B cell (primary cell): ENCODE measurements at regions not wholly inside any gene's neighbourhood (a gene's known extent, or its start where the extent isn't known, plus 50 kb on each side); places are given as distances from the start of the nearest gene placed in this dataset.

Experiments used
- ATAC-seq: fragments of 200-7000 bp; cut with Tn5 transposase; one replicate; pipeline ENCODE4 v1.10.0; 2021; ENCODE audit warnings: low read depth, mild to moderate bottlenecking, moderate number of reproducible peaks, moderate library complexity
- CTCF ChIA-PET: fragments of 350-600 bp; sonication (Branson Sonifier 250); formaldehyde crosslinking; loops from one replicate; lab custom pipeline; 2021; ENCODE audit warnings: antibody characterized with exemption, inconsistent platforms; lab: Charles Lee
- POLR2A ChIA-PET: fragments of 350-600 bp; sonication (Branson Sonifier 250); formaldehyde crosslinking; loops from one replicate; lab custom pipeline; 2021; ENCODE audit warnings: antibody characterized with exemption; lab: Charles Lee
- DNase-seq: peaks from one replicate; pipeline ENCODE4 v3.0.0; 2013
- H2AFZ ChIP-seq: 2 replicates; pipeline ENCODE4 v1.6.1; 2012; ENCODE audit warnings: mild to moderate bottlenecking, low read depth, low read length; ENCODE audit not compliant: insufficient read depth, poor library complexity, severe bottlenecking
- H3K27ac ChIP-seq, 2 donors: 1 replicate in 1 of 2; 2 replicates in 1 of 2; pipeline ENCODE4 v1.5.1; 2012 to 2013; ENCODE audit warnings: low read length in 2 of 2, mild to moderate bottlenecking in 2 of 2, moderate library complexity in 1 of 2
- H3K27me3 ChIP-seq, 4 experiments: fragments of 200-600 bp in 1 of 4; sonication (generic) in 1 of 4; replicated peaks in 1 of 4; 1 replicate in 2 of 4; 2 replicates in 2 of 4; pipeline versions ENCODE4 v1.6.1 to v1.7.0; 2013 to 2016; ENCODE audit warnings: low read length in 3 of 4, mild to moderate bottlenecking in 2 of 4, mixed read lengths in 1 of 4, moderate library complexity in 1 of 4; ENCODE audit not compliant: insufficient read depth in 4 of 4, control insufficient read depth in 3 of 4; ENCODE audit errors: control extremely low read depth in 1 of 4
- H3K36me3 ChIP-seq, 2 experiments: replicated peaks in 1 of 2; 1 replicate in 1 of 2; 2 replicates in 1 of 2; pipeline versions ENCODE4 v1.6.1 to v1.7.1; 2013; ENCODE audit warnings: low read length in 1 of 2; ENCODE audit not compliant: insufficient read depth in 2 of 2, control insufficient read depth in 1 of 2; ENCODE audit errors: control extremely low read depth in 1 of 2, extremely low read depth in 1 of 2
- H3K4me1 ChIP-seq, 2 donors: fragments of 200-600 bp in 1 of 2; sonication (generic) in 1 of 2; 1 replicate in 1 of 2; 2 replicates in 1 of 2; pipeline versions ENCODE4 v1.5.1 to v1.6.1; 2013 to 2017; ENCODE audit warnings: low read length in 2 of 2; ENCODE audit not compliant: control insufficient read depth in 2 of 2, insufficient read depth in 2 of 2
- H3K4me2 ChIP-seq: replicated peaks from 2 replicates; pipeline ENCODE3; 2012; ENCODE audit warnings: mild to moderate bottlenecking, low read depth, low read length; ENCODE audit not compliant: poor library complexity, severe bottlenecking
- H3K4me3 ChIP-seq, 5 experiments: fragments of 200-600 bp in 1 of 5; sonication (generic) in 1 of 5; 1 replicate in 3 of 5; 2 replicates in 2 of 5; pipeline versions ENCODE4 v1.5.1 to v1.7.0; 2011 to 2016; ENCODE audit warnings: low read length in 4 of 5, mild to moderate bottlenecking in 4 of 5, low read depth in 2 of 5, control low read depth in 1 of 5, moderate library complexity in 1 of 5; ENCODE audit not compliant: insufficient read depth in 1 of 5; ENCODE audit errors: control extremely low read depth in 1 of 5, extremely low read depth in 1 of 5
- H3K79me2 ChIP-seq: fragments of 200-600 bp; sonication (generic); one replicate; pipeline ENCODE4 v1.6.0; 2016; ENCODE audit warnings: low read length; ENCODE audit not compliant: control insufficient read depth, insufficient read depth
- H3K9ac ChIP-seq: fragments of 200-600 bp; sonication (generic); 2 replicates; pipeline ENCODE4 v1.6.1; 2017; ENCODE audit warnings: mild to moderate bottlenecking, low read length, moderate library complexity
- H3K9me3 ChIP-seq, 3 donors: one replicate each; pipeline versions ENCODE4 v1.6.1 to v1.7.1; 2013; ENCODE audit warnings: low read length in 2 of 3; ENCODE audit not compliant: control insufficient read depth in 2 of 3, insufficient read depth in 1 of 3; ENCODE audit errors: control extremely low read depth in 1 of 3
- H4K20me1 ChIP-seq: 2 replicates; pipeline ENCODE4 v1.6.0; 2012; ENCODE audit warnings: mild to moderate bottlenecking, low read length; ENCODE audit not compliant: insufficient read depth, control insufficient read depth, poor library complexity, severe bottlenecking
- H3K27ac Mint-ChIP-seq: one replicate; pipeline ENCODE4 v1.8.0; 2021; ENCODE audit warnings: mixed read lengths
- H3K27me3 Mint-ChIP-seq: one replicate; pipeline ENCODE4 v1.8.0; 2021; ENCODE audit warnings: mixed read lengths
- H3K4me1 Mint-ChIP-seq: one replicate; pipeline ENCODE4 v1.8.0; 2021; ENCODE audit warnings: mixed read lengths
- H3K4me3 Mint-ChIP-seq: one replicate; pipeline ENCODE4 v1.8.0; 2021; ENCODE audit warnings: mixed read lengths
- H3K9me3 Mint-ChIP-seq: one replicate; pipeline ENCODE4 v1.8.0; 2022; ENCODE audit warnings: mixed read lengths; ENCODE audit not compliant: insufficient read depth
- CTCF ChIP-seq: fragments of 200-600 bp; IDR thresholded peaks from one replicate; pipeline ENCODE4 v1.8.0; 2022; ENCODE audit warnings: antibody characterized with exemption, mild to moderate bottlenecking
- EZH2 ChIP-seq: IDR thresholded peaks from 2 replicates; pipeline ENCODE4 v1.6.1; 2012; ENCODE audit warnings: borderline replicate concordance, low read depth, mild to moderate bottlenecking, moderate library complexity, low read length; ENCODE audit not compliant: insufficient read depth, poor library complexity, severe bottlenecking
- WGBS: methylation state at CpG from one replicate; pipeline ENCODE4 v1.1.5; 2013; ENCODE audit warnings: missing lambda C conversion rate; ENCODE audit not compliant: insufficient coverage; 5-methylcytosine and 5-hydroxymethylcytosine counted together
- intact Hi-C: fragments of 100-400 bp; cut with micrococcal nuclease; formaldehyde crosslinking; loops from one replicate; pipeline ENCODE4 v1.10.0; 2022

DNA sequence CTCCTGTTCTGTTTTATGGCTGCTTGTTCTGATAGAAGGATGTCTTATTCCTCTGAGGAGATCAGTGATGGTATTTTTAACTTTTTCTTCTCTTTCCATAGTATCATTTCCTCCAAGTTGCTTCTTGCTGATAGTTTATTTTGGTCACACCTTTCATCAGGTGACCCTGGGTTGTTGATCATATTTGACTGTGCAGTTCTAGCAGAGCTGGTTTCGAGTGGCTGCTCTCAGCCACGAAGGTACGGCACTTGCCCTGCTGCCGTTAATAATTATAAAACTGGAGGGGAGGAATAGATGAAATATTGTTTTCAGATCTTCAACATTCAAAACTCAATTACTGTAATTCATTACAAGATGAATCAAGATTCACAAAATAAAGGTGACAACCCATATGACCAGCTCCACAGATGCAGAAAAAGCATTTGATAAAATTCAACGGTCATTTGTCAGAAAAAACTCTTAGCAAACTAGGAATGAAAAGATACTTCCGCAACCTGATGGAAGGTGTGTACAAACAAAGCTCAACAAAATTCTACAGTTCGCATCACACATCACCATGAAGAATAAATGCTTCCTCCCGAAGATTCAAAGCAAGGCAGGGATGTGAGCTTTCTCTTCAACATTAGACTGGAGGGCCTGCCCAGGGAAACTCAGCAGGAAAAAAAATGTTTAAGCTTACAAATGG is 59.2 kb upstream of the RTL6 start:
- Mint-ChIP-seq H3K27me3 (peaks cover 25% of the 10 kb centered on the region), H3K4me3 (no peak overlapping the region), H3K4me1 (no peaks in the 10 kb centered on the region), H3K9me3 (no peaks in the 10 kb centered on the region), H3K27ac (no peak overlapping the region)
- POLR2A ChIA-PET, result no interaction called here
- Histone ChIP-seq H3K4me2 (no peak overlapping the region), H3K9me3 (no peaks in the 10 kb centered on the region), H2AFZ (no peak overlapping the region), H3K36me3 (no peaks in the 10 kb centered on the region), H3K4me1 (no peaks in the 10 kb centered on the region), H3K9ac (no peak overlapping the region), H3K4me3 (no peak overlapping the region), H3K27ac (no peak overlapping the region), H3K79me2 (no peaks in the 10 kb centered on the region), H4K20me1 (no peaks in the 10 kb centered on the region), H3K27me3 (peaks cover 0 to 3% (median 2%) of the 10 kb centered on the region in 4 experiments)
- no peak for TF ChIP-seq CTCF
- TF ChIP-seq EZH2, result no peak
- CTCF ChIA-PET, result no interaction called here
- DNase-seq (no peak), ATAC-seq (no peak)
- 100% methylated on average over 2 of the region's 8 CpGs for WGBS
- intact Hi-C loops, result no loop called here

- H3K27ac Mint-ChIP-seq, result no peak overlapping the region
- no peak overlapping the region for H3K4me2 ChIP-seq
- DNase-seq, result no peak
- no peak overlapping the region for H3K9ac ChIP-seq
- no peak overlapping the region for H3K4me3 Mint-ChIP-seq
- H3K27me3 Mint-ChIP-seq, result peaks cover 17% of the 10 kb centered on the region
- POLR2A ChIA-PET, result no interaction called here
- H3K27ac ChIP-seq, result no peak overlapping the region
- H3K4me1 ChIP-seq, result no peaks in the 10 kb centered on the region
- no peak for ATAC-seq
- H3K27me3 ChIP-seq, result peaks cover 0 to 3% (median 2%) of the 10 kb centered on the region in 4 experiments
- H4K20me1 ChIP-seq, result no peaks in the 10 kb centered on the region
- no peaks in the 10 kb centered on the region for H3K9me3 Mint-ChIP-seq
- no peak for TF ChIP-seq CTCF
- no peak for TF ChIP-seq EZH2
- intact Hi-C loops, result no loop called here
- CTCF ChIA-PET, result no interaction called here
- WGBS, result 94% methylated on average over 2 of the region's 2 CpGs
- no peaks in the 10 kb centered on the region for H3K36me3 ChIP-seq
- H3K9me3 ChIP-seq, result no peaks in the 10 kb centered on the region
- no peak overlapping the region for H2AFZ ChIP-seq
- no peaks in the 10 kb centered on the region for H3K79me2 ChIP-seq
- H3K4me3 ChIP-seq, result no peak overlapping the region
- no peaks in the 10 kb centered on the region for H3K4me1 Mint-ChIP-seq
Measured at GRCh38 chr22:44555597-44555996, 57.6 kb upstream of the RTL6 start.
